LoVo (cell line): ENCODE measurements at regions not wholly inside any gene's neighbourhood (a gene's known extent, or its start where the extent isn't known, plus 50 kb on each side); places are given as distances from the start of the nearest gene placed in this dataset.
"Not testable (repeated sequence)": the region's sequence is repeated elsewhere in the genome, so short reads cannot be mapped to it uniquely, and the experiment has no call there.

Source experiments
- DNase-seq: peaks from one replicate; pipeline ENCODE4 v3.0.0-alpha.2; 2016; ENCODE audit warnings: low spot score

- no peak for DNase-seq
Measured at GRCh38 chr2:234861841-234862735, 89.7 kb upstream of the SH3BP4 start.

DNA sequence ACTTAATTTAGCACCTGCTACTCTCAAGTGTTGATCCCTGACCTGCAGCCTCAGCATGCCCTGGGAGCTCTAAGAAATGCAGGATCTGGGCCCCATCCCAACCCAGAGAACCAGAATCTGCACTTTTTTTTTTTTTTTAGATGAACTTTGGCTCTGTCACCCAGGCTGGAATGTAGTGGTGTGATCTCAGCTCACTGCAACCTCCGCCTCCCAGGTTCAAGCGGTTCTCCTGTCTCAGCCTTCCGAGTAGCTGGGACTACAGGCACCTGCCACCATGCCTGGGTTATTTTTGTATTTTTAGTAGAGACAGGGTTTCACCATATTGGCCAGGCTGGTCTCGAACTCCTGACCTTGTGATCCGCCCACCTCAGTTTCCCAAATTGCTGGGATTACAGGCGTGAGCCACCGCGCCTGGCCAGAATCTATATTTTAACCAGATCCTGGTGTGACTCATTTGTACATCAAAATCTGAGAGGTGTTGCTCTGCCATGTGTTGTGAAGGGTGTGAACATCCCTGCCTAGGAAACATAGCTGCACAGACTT, 92.4 kb upstream of the SH3BP4 start:
- not testable (repeated sequence) for DNase-seq

DNA sequence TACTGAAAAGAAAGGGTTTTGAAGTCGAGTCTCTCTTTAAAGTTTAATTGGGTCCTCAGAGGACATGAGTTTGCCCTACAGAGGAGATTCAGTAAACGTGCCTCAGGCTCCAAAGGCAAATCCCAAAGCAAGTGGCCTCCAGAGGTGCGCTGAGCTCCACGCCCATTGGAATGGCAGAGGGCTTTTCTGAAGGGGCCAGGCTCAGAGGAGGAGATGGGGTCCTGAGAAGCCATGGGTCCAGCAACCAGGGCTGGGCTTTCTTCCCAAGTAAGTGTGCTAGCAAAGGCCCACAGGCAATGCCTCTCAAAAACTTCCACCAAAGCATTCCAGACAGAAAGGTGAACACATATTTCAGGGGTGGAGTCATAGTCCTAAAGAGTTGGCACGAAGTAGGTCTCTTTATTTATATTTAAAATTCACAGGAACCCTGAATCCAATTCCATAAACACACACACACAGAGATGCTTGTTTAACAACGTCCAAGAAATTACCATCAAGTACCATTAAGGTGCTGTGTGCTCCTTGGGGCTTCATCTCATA, 93.0 kb upstream of the SH3BP4 start:
- DNase-seq: no peak

GRCh38 chr2:234858145-234858544, 93.7 kb upstream of the SH3BP4 start:
- DNase-seq: no peak

DNA sequence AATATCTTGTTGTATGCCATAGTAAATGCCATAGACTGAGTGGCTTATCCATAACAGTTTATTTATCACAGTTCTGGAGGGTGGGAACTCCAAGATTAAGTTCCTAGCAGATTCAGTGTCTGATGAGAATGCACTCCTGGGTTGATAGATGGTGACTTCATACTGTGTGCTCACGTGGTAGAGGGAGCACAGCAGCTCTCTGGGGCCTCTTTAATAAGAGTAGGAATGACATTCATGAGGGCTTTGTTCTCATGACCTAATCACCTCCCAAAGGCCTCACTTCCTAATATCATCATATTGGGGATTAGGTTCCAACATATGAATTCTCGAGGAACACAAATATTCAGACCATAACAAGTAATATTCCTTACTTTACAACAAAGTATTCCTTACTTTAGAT, 98.1 kb upstream of the SH3BP4 start:
- DNase-seq: no peak

DNA sequence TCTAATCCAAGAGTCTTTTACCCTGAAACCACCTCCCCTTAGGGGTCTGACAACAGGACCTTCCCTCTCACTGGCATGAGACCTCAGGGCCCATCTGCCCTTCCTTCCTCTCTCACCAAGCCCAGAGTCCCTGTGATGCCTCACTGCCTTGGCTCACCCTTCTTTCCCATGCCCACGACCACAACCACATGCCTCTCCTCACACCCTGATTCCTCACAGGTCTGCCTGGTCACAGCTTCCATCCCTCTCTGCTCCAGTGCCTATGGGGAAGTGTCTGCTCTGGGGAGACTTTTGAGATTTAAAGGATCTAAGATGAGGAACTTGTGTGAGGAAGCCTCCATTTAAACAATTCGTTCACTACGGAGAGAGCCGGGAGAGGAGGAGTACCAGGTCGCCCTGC, 98.9 kb upstream of the SH3BP4 start:
- DNase-seq: no peak

GRCh38 chr2:234852035-234852434, 99.8 kb upstream of the SH3BP4 start:
- DNase-seq: no peak

DNA sequence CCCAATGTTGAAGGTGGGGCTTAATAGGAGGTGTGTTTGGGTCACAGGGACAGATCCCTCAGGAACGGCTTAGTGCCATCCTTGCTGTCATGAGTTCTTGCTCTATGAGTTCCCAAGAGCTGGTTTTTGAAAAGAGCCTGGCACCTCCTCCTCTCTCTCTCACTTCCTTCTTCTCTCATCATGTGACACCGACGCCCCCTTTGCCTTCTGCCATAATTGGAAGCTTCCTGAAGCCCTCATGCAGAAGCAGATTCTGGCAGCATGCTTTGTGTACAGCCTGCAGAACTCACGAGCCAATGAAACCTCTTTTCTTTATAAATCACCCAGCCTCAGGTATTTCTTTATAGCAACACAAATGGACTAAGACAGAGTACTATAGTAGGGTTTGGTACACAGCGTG, 100.4 kb upstream of the SH3BP4 start:
- no peak for DNase-seq

GRCh38 chr2:234850818-234851217, 101.0 kb upstream of the SH3BP4 start:
- no peak for DNase-seq

DNA sequence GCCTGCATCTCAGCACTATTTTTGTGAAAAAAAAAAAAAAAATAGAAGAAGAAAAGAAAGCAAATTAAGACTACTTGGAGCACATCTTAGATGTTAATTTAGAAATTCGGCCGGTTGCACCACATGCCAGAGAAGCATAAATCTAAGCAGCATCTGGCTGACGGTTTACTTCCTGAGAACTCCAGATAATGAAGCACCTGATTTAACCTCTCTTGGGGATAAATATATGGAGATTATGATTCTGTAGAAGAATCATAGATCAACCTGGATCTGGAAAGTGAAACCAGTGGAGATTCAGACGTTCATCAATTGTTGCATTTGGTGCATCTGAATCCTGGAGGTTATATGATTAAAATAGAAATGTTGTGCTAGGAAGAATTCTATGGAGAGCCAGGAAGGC, 102.1 kb upstream of the SH3BP4 start:
- no peak for DNase-seq

DNA sequence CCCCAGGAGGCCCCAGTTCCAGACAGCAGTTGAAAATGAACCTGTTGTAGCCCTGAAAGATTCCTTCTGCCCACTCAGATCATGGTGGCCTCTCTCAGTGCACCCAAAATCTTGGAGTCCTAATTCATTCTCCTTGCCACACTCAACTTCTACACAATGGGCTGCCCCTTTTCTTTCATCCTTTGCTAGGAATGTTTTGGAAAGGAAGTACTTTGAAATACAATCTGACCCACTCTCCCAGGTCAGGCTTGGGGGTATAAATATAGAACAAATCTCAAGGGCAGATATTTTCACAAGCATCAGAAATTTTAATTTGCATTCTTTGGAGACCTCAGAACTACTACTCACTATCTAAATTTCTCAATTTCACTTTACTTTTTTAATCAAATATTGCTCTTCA, 103.2 kb upstream of the SH3BP4 start:
- DNase-seq: no peak

- DNase-seq: no peak
Measured at GRCh38 chr2:234847639-234848038, 104.2 kb upstream of the SH3BP4 start.

DNA sequence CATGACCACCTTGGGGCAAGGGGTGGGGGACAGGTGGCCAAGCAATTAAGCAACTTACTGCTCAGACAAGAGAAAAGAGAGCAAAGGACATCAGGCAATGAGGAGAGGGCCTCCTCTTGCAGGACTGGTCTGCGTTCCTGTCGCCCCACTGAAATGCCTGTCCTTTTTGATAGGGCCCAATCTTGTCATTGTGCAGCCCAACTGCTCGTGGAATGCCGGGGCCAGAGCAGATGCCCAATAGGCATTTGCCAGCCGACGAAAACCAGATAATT, 104.5 kb upstream of the SH3BP4 start:
- no peak for DNase-seq

DNA sequence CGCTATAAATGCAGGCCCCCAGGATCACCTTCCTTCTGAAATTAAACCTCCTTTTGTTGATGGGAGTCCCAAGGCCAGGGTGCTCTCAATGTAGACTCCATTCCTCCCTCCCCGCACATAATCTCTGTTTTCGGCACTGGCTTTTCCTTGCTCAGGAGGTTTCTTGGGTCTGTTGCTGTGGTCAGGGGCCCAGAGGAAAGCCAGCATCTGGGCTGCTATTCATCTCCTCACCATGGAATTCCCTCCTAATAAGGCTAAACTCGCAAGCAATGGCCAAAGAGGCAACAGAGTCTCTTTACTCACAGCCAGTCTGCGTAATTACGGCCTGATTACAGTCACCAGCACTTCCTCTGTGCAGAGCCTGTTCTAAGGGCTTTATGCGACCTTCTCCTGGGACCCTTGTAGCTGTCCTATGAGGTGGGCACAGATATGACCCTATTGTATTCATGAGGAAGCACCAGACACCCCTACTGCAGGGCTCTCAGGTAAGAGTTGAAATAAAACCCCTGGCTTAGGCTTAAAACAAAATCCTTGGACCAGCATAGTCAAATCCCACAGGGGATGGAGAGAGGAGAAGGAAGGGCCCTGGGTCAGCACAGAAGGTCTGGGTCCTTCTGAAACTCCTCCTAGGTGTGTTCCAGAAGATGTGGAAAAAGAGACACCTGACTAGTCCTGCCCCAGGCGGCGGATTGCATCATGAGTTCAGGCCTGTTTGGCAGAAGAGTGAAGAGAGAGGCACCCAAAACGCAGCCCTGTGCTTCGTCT, 105.0 kb upstream of the SH3BP4 start:
- no peak for DNase-seq

DNA sequence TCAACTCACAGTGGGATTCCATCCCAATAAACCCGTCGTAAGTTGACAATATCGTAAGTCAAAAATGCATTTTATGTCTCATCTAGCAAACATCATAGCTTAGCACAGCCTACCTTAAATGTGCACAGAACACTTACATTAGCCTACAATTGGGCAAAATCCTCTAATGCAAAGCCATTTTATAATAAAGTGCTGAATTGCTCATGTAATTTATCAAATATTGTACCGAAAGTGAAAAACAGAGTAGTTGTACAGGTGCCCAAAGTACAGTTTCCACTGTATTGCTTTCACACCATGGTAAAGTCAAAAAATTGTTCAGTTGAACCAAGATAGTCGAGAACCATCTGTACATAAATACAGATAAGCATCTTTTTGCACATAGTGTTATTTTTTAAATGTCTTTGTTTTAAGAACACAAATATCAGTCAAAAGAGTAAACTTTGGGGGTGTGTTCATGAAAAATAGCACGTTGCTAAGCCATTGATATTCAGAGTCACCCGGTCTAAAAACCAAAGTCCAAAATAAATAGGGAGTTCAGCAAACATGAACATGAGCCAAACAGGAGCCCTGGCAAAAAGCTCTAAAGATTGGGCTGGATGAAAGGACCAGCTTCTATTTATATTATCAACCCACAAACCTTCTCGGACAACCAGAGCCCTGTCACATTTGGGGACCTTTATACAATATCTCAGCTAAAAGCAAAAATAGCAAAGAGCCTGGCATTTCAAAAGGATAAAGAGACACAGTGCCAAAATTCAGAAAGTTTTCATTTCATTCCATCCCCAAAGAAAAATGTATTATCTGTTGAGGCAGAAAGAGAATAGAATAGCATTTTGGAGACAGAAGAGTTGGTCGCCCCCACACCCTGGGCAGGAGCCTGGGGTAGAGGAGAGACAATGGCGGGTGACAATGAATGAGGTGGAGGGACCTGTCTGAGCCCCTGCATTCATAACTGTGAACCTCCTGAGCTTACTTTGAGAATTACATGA, 105.9 kb upstream of the SH3BP4 start:
- no peak for DNase-seq

- DNase-seq: no peak
Measured at GRCh38 chr2:234843411-234843810, 108.4 kb upstream of the SH3BP4 start.

DNA sequence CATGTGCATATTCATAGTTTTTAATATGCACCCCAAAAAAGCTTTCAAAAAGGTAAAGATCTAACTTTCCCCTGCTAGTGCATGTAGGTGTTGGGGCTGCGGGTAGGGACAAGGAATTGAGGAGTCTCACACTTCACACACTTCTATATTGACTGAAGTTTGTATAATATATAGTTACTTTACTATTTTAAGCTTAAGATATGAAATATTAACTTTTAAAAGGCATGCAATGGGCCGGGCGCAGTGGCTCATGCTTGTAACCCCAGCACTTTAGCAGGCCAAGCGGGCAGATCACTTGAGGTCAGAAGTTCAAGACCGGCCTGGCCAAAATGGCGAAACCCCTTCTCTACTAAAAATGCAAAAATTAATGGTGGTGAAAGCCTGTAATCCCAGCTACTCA, 109.1 kb upstream of the SH3BP4 start:
- no peak for DNase-seq

- no peak for DNase-seq
Measured at GRCh38 chr2:234841321-234842015, 110.3 kb upstream of the SH3BP4 start.

- peak; percentile 84 for DNase-seq
Measured at GRCh38 chr2:234840336-234840735, 111.5 kb upstream of the SH3BP4 start.

GRCh38 chr2:234839285-234839684, 112.5 kb upstream of the SH3BP4 start:
- peak; percentile 46 for DNase-seq

- DNase-seq: no peak
Measured at GRCh38 chr2:234836271-234836670, 115.5 kb upstream of the SH3BP4 start.
